ENCODE measurements at regions not wholly inside any gene's neighbourhood (a gene's known extent, or its start where the extent isn't known, plus 50 kb on each side); places are given as distances from the start of the nearest gene placed in this dataset.

DNA sequence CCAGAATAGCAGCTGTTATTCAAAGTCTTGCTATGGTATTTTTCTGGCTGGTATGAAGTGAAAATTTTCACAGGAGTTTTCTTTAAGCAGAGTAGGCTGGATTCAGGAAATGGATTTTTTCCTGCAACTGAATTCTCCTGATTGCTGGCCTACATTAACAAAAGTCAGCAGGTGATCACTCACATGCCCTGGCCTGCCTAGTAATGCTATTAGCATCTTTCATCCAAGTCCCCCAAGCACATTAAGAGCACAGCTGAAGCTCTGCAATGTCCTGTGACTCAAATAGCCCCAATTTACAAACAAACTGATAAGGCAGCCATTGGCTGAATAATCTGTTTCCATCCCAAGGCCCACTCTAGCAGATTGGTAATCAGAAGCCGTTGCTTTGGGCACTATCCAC lies 688.3 kb upstream of the LMCD1 start:
- TF ChIP-seq, protein P1, sequence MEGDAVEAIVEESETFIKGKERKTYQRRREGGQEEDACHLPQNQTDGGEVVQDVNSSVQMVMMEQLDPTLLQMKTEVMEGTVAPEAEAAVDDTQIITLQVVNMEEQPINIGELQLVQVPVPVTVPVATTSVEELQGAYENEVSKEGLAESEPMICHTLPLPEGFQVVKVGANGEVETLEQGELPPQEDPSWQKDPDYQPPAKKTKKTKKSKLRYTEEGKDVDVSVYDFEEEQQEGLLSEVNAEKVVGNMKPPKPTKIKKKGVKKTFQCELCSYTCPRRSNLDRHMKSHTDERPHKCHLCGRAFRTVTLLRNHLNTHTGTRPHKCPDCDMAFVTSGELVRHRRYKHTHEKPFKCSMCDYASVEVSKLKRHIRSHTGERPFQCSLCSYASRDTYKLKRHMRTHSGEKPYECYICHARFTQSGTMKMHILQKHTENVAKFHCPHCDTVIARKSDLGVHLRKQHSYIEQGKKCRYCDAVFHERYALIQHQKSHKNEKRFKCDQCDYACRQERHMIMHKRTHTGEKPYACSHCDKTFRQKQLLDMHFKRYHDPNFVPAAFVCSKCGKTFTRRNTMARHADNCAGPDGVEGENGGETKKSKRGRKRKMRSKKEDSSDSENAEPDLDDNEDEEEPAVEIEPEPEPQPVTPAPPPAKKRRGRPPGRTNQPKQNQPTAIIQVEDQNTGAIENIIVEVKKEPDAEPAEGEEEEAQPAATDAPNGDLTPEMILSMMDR (IDR thresholded peaks at IDR 0.05) = no peak
- TF ChIP-seq POLR2AphosphoS5 (IDR thresholded peaks at IDR 0.05) = no peak

All from upper lobe of left lung (tissue), 4 donors.